MM.1S (cell line): ENCODE measurements at regions not wholly inside any gene's neighbourhood (a gene's known extent, or its start where the extent isn't known, plus 50 kb on each side); places are given as distances from the start of the nearest gene placed in this dataset.

ENCODE experiments used
- EZH2 ChIP-seq: fragments of 300-600 bp; sonication (generic); optimal IDR thresholded peaks from 2 replicates; pipeline ENCODE3; 2017; ENCODE audit warnings: low read depth, mild to moderate bottlenecking, antibody characterized with exemption, low read length, mixed read lengths
- EZH2phosphoT487 ChIP-seq: fragments of 300-600 bp; sonication (generic); IDR thresholded peaks from 2 replicates; pipeline ENCODE4 v1.6.1; 2018; ENCODE audit warnings: antibody characterized with exemption, low read length
- TF ChIP-seq, protein P1 (sequence below): fragments of 300-600 bp; sonication (generic); IDR thresholded peaks from 2 replicates; pipeline ENCODE4 v1.5.1; 2016; ENCODE audit warnings: antibody characterized with exemption, low read length, mixed read lengths

GRCh38 chr9:103913899-103914298 lies 180.2 kb upstream of the SMC2 start:
- TF ChIP-seq EZH2: no peak
- TF ChIP-seq, protein P1, sequence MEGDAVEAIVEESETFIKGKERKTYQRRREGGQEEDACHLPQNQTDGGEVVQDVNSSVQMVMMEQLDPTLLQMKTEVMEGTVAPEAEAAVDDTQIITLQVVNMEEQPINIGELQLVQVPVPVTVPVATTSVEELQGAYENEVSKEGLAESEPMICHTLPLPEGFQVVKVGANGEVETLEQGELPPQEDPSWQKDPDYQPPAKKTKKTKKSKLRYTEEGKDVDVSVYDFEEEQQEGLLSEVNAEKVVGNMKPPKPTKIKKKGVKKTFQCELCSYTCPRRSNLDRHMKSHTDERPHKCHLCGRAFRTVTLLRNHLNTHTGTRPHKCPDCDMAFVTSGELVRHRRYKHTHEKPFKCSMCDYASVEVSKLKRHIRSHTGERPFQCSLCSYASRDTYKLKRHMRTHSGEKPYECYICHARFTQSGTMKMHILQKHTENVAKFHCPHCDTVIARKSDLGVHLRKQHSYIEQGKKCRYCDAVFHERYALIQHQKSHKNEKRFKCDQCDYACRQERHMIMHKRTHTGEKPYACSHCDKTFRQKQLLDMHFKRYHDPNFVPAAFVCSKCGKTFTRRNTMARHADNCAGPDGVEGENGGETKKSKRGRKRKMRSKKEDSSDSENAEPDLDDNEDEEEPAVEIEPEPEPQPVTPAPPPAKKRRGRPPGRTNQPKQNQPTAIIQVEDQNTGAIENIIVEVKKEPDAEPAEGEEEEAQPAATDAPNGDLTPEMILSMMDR: no peak
- TF ChIP-seq EZH2phosphoT487: no peak
